Upper lobe of left lung (tissue), 4 donors: ENCODE measurements at regions not wholly inside any gene's neighbourhood (a gene's known extent, or its start where the extent isn't known, plus 50 kb on each side); places are given as distances from the start of the nearest gene placed in this dataset.

Source experiments
- EP300 ChIP-seq, 4 donors: sonication (generic); formaldehyde crosslinking; IDR thresholded peaks; one replicate each; pipeline ENCODE4 v1.5.1; 2017; ENCODE audit warnings: antibody characterized with exemption in 4 of 4, control low read depth in 2 of 4
- POLR2A ChIP-seq, 4 donors: fragments of 450-650 bp; IDR thresholded peaks; one replicate each; pipeline ENCODE4 v1.5.1; 2016 to 2017; ENCODE audit warnings: antibody characterized with exemption in 4 of 4, mild to moderate bottlenecking in 2 of 4
- POLR2AphosphoS5 ChIP-seq, 2 donors: sonication (generic); formaldehyde crosslinking; IDR thresholded peaks; one replicate each; pipeline ENCODE4 v1.5.1; 2017; ENCODE audit warnings: antibody characterized with exemption in 2 of 2
- TF ChIP-seq, protein P1 (sequence below), 6 experiments: fragments of 450-650 bp in 4 of 6; fragments of 200-600 bp in 2 of 6; sonication (generic) in 2 of 6; IDR thresholded peaks; one replicate each; pipeline ENCODE4 v1.5.1; 2016 to 2019; ENCODE audit warnings: antibody characterized with exemption in 6 of 6

GRCh38 chr10:129136074-129136473, 331.0 kb upstream of the MGMT start:
- TF ChIP-seq, protein P1, sequence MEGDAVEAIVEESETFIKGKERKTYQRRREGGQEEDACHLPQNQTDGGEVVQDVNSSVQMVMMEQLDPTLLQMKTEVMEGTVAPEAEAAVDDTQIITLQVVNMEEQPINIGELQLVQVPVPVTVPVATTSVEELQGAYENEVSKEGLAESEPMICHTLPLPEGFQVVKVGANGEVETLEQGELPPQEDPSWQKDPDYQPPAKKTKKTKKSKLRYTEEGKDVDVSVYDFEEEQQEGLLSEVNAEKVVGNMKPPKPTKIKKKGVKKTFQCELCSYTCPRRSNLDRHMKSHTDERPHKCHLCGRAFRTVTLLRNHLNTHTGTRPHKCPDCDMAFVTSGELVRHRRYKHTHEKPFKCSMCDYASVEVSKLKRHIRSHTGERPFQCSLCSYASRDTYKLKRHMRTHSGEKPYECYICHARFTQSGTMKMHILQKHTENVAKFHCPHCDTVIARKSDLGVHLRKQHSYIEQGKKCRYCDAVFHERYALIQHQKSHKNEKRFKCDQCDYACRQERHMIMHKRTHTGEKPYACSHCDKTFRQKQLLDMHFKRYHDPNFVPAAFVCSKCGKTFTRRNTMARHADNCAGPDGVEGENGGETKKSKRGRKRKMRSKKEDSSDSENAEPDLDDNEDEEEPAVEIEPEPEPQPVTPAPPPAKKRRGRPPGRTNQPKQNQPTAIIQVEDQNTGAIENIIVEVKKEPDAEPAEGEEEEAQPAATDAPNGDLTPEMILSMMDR (IDR thresholded peaks at IDR 0.05): no peak
- no peak for TF ChIP-seq POLR2A (IDR thresholded peaks at IDR 0.05)
- no peak for TF ChIP-seq POLR2AphosphoS5 (IDR thresholded peaks at IDR 0.05)
- TF ChIP-seq EP300 (IDR thresholded peaks at IDR 0.05): no peak
